HepG2 (cell line): ENCODE measurements at regions not wholly inside any gene's neighbourhood (a gene's known extent, or its start where the extent isn't known, plus 50 kb on each side); places are given as distances from the start of the nearest gene placed in this dataset.

ENCODE experiments used
- ATAC-seq: fragments of 200-7000 bp; cut with Tn5 transposase; 3 replicates; pipeline ENCODE4 v1.9.1; 2020; ENCODE audit warnings: mild to moderate bottlenecking, moderate library complexity
- BruUV-seq: library from RNA; stranded (reverse); fragments of 400-500 nt; replicated peaks from 2 replicates; lab custom pipeline; 2021; lab: Mats Ljungman, UMichigan
- CTCF ChIA-PET: fragments of 300-600 bp; formaldehyde crosslinking; extraction: SDS; loops from one replicate; lab custom pipeline; 2021; ENCODE audit warnings: low total read pairs, inconsistent platforms, low intra/inter-chr PET ratio; lab: Yijun Ruan, JAX
- POLR2A ChIA-PET: fragments of 350-600 bp; sonication (Branson Sonifier 250); formaldehyde crosslinking; loops from one replicate; lab custom pipeline; 2020; ENCODE audit warnings: antibody characterized with exemption, inconsistent platforms; lab: Yijun Ruan, JAX
- DNase-seq: peaks from one replicate; pipeline ENCODE4 v3.0.0-alpha.2; 2015; ENCODE audit warnings: low spot score
- FAIRE-seq: peaks from 3 replicates; lab custom pipeline; 2011; peaks lifted over from hg19 to GRCh38; lab: Jason Lieb, UNC
- H2AFZ ChIP-seq: one replicate; pipeline ENCODE4 v1.6.1; 2011; ENCODE audit warnings: low read length, inconsistent platforms
- H3K27ac ChIP-seq: fragments of 300-600 bp; 3 replicates; pipeline ENCODE4 v1.8.0; 2011; ENCODE audit warnings: mixed run types, mild to moderate bottlenecking, mixed read lengths, low read length, inconsistent platforms; ENCODE audit not compliant: insufficient read depth; ENCODE audit errors: extremely low read length
- H3K27me3 ChIP-seq, 2 experiments: fragments of 200-600 bp in 1 of 2; 2 replicates in 1 of 2; 3 replicates in 1 of 2; pipeline versions ENCODE4 v1.6.0 to v1.8.0; 2011; ENCODE audit warnings: low read length in 2 of 2, mild to moderate bottlenecking in 2 of 2, moderate library complexity in 2 of 2, inconsistent platforms in 1 of 2; ENCODE audit not compliant: insufficient read depth in 2 of 2, control insufficient read depth in 1 of 2
- H3K36me3 ChIP-seq, 2 experiments: fragments of 200-600 bp in 1 of 2; replicated peaks in 1 of 2; 2 replicates in 1 of 2; 3 replicates in 1 of 2; pipeline versions ENCODE4 v1.5.1 to v1.8.0; 2011; ENCODE audit warnings: low read length in 2 of 2, inconsistent platforms in 1 of 2; ENCODE audit not compliant: insufficient read depth in 2 of 2, control insufficient read depth in 1 of 2
- H3K4me1 ChIP-seq: 2 replicates; pipeline ENCODE4 v1.5.1; 2012; ENCODE audit warnings: low read length, inconsistent platforms; ENCODE audit not compliant: insufficient read depth
- H3K4me2 ChIP-seq: 2 replicates; pipeline ENCODE4 v1.6.0; 2011; ENCODE audit warnings: low read depth, low read length, inconsistent platforms
- H3K4me3 ChIP-seq, 3 experiments: fragments of 200-600 bp in 1 of 3; sonication (generic), shearing (Covaris generic) in 1 of 3; replicated peaks in 1 of 3; 2 replicates each; pipeline ENCODE4 v1.5.1; 2011 to 2016; ENCODE audit warnings: low read length in 3 of 3, inconsistent platforms in 2 of 3, low read depth in 2 of 3, mild to moderate bottlenecking in 2 of 3, control low read depth in 1 of 3, mixed read lengths in 1 of 3; ENCODE audit not compliant: insufficient read depth in 1 of 3
- H3K79me2 ChIP-seq: one replicate; pipeline ENCODE4 v1.6.1; 2011; ENCODE audit warnings: low read length, inconsistent platforms; ENCODE audit not compliant: insufficient read depth
- H3K9ac ChIP-seq: 2 replicates; pipeline ENCODE4 v1.6.0; 2011; ENCODE audit warnings: mild to moderate bottlenecking, low read depth, low read length, inconsistent platforms; ENCODE audit not compliant: insufficient read depth
- H3K9me3 ChIP-seq: 2 replicates; pipeline ENCODE4 v1.5.1; 2012; ENCODE audit warnings: mild to moderate bottlenecking, low read length
- H4K20me1 ChIP-seq: 2 replicates; pipeline ENCODE4 v1.6.0; 2011; ENCODE audit warnings: inconsistent platforms, mild to moderate bottlenecking, low read length, moderate library complexity; ENCODE audit not compliant: insufficient read depth
- DZIP1 ChIP-seq: sonication (generic); formaldehyde crosslinking; IDR thresholded peaks from 2 replicates; pipeline ENCODE4 v1.5.0; 2020; ENCODE audit warnings: mild to moderate bottlenecking, missing genetic modification reagents
- E2F1 ChIP-seq: sonication (generic); formaldehyde crosslinking; IDR thresholded peaks from 2 replicates; pipeline ENCODE4 v1.5.0; 2020; ENCODE audit warnings: missing genetic modification reagents
- MZF1 ChIP-seq: sonication (generic); formaldehyde crosslinking; IDR thresholded peaks from 2 replicates; pipeline ENCODE4 v1.8.1; 2023; ENCODE audit warnings: mild to moderate bottlenecking, missing genetic modification reagents, borderline replicate concordance
- NCOR1 ChIP-seq: fragments of 200-600 bp; sonication (generic); IDR thresholded peaks from 2 replicates; pipeline ENCODE4 v1.7.0; 2017; ENCODE audit warnings: antibody characterized with exemption, low read length, borderline replicate concordance
- PAWR ChIP-seq: sonication (generic); formaldehyde crosslinking; IDR thresholded peaks from 2 replicates; pipeline ENCODE4 v1.4.0; 2020; ENCODE audit warnings: missing genetic modification reagents, mild to moderate bottlenecking, borderline replicate concordance
- SRSF9 ChIP-seq: fragments of 200-400 bp; formaldehyde crosslinking; IDR thresholded peaks from 2 replicates; pipeline ENCODE4 v1.6.1; 2018; ENCODE audit warnings: borderline replicate concordance, mild to moderate bottlenecking, low read depth, low read length; ENCODE audit not compliant: insufficient read depth, poor library complexity, severe bottlenecking
- TCF12 ChIP-seq, 2 experiments: fragments of 450-650 bp in 1 of 2; sonication (generic) in 1 of 2; formaldehyde crosslinking in 1 of 2; IDR thresholded peaks; 2 replicates each; pipeline versions ENCODE4 v1.6.1 to v1.8.0; 2017 to 2022; ENCODE audit warnings: antibody characterized with exemption in 1 of 2, mild to moderate bottlenecking in 1 of 2, missing genetic modification reagents in 1 of 2, moderate library complexity in 1 of 2
- ZBTB2 ChIP-seq: sonication (generic); formaldehyde crosslinking; IDR thresholded peaks from 2 replicates; pipeline ENCODE4 v1.8.0; 2022; ENCODE audit warnings: low read depth, missing genetic modification reagents
- ZFAT ChIP-seq: sonication (generic); formaldehyde crosslinking; conservative IDR thresholded peaks from 2 replicates; pipeline ENCODE4 v1.8.1; 2023; ENCODE audit warnings: missing genetic modification reagents, inconsistent platforms
- ZNF10 ChIP-seq: sonication (generic); formaldehyde crosslinking; IDR thresholded peaks from 2 replicates; pipeline ENCODE4 v1.4.0; 2020; ENCODE audit warnings: mild to moderate bottlenecking, low read depth, missing genetic modification reagents, borderline replicate concordance
- ZNF136 ChIP-seq: sonication (generic); formaldehyde crosslinking; IDR thresholded peaks from 2 replicates; pipeline ENCODE4 v1.8.1; 2022; ENCODE audit warnings: low read depth, mild to moderate bottlenecking, moderate library complexity, missing genetic modification reagents
- ZNF503 ChIP-seq: sonication (generic); formaldehyde crosslinking; IDR thresholded peaks from 2 replicates; pipeline ENCODE4 v1.4.0; 2020; ENCODE audit warnings: missing genetic modification reagents
- WGBS: methylation state at CpG from one replicate; pipeline ENCODE4 v1.1.6; 2017; ENCODE audit warnings: low lambda C conversion rate; 5-methylcytosine and 5-hydroxymethylcytosine counted together
- in situ Hi-C: cut with HindIII; loops from 2 replicates; pipeline ENCODE4 v1.10.0; 2017; ENCODE audit warnings: low pct_unique_long_range_greater_than_20kb; ENCODE audit not compliant: extremely low pct_ligation_motif_present
- intact Hi-C: fragments of 100-400 bp; cut with micrococcal nuclease; formaldehyde crosslinking; loops from one replicate; pipeline ENCODE4 v1.10.0; 2022; ENCODE audit not compliant: unreplicated experiment
- TF ChIP-seq, protein P1 (sequence below): sonication (generic); formaldehyde crosslinking; IDR thresholded peaks from 2 replicates; pipeline ENCODE4 v1.4.0; 2020; ENCODE audit warnings: missing genetic modification reagents
- TF ChIP-seq, protein P2 (sequence below): IDR thresholded peaks from 2 replicates; pipeline ENCODE4 v1.6.1; 2012; ENCODE audit warnings: inconsistent platforms

- TF ChIP-seq MZF1 (CRISPR knock-in tag) (no peak), ZNF136 (no peak), ZNF10 (CRISPR knock-in tag) (no peak), PAWR (CRISPR knock-in tag) (no peak), ZFAT (CRISPR knock-in tag) (no peak)
Observed at GRCh38 chr4:189185810-189186432, 754.8 kb upstream of the FRG1 start (continued).

- Histone ChIP-seq H2AFZ (no peak overlapping the region), H3K4me1 (no peaks in the 10 kb centered on the region), H3K27ac (no peak overlapping the region), H4K20me1 (no peaks in the 10 kb centered on the region), H3K4me3 (no peak overlapping the region), H3K27me3 (peaks cover 0 to 4% of the 10 kb centered on the region in 2 experiments; a peak in 2 of 5 replicates), H3K9me3 (no peaks in the 10 kb centered on the region), H3K79me2 (no peaks in the 10 kb centered on the region), H3K4me2 (no peak overlapping the region), H3K9ac (no peak overlapping the region), H3K36me3 (no peaks in the 10 kb centered on the region)
- ChIA-PET POLR2A (no interaction called here), CTCF (no interaction called here)
- ATAC-seq (no peak), DNase-seq (no peak), FAIRE-seq (no peak)
- 0% methylated on average over 2 of the region's 2 CpGs for WGBS
- intact Hi-C loops (no loop called here), in situ Hi-C loops (no loop called here)
- BruUV-seq, result no TSS peak
- TF ChIP-seq, protein P1, sequence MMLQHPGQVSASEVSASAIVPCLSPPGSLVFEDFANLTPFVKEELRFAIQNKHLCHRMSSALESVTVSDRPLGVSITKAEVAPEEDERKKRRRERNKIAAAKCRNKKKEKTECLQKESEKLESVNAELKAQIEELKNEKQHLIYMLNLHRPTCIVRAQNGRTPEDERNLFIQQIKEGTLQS (CRISPR knock-in tag), result no peak
- TF ChIP-seq NCOR1 (no peak), ZNF503 (no peak), SRSF9 (no peak), TCF12 (IDR thresholded peaks at IDR 0.05) (no peak), TCF12 (CRISPR knock-in tag; IDR thresholded peaks at IDR 0.05) (no peak), DZIP1 (CRISPR knock-in tag) (no peak), ZBTB2 (CRISPR knock-in tag) (no peak), E2F1 (CRISPR knock-in tag) (no peak)
- TF ChIP-seq, protein P2, sequence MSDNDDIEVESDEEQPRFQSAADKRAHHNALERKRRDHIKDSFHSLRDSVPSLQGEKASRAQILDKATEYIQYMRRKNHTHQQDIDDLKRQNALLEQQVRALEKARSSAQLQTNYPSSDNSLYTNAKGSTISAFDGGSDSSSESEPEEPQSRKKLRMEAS, result no peak
Observed at GRCh38 chr4:189187531-189188052, 753.1 kb upstream of the FRG1 start.
